Right lobe of liver (tissue), 6 donors: ENCODE measurements at regions not wholly inside any gene's neighbourhood (a gene's known extent, or its start where the extent isn't known, plus 50 kb on each side); places are given as distances from the start of the nearest gene placed in this dataset.

Experiments used
- ATAC-seq, 4 donors: fragments of 200-7000 bp; cut with Tn5 transposase; one replicate each; pipeline ENCODE4 v1.9.1; 2020; ENCODE audit warnings: mild to moderate bottlenecking in 4 of 4, moderate library complexity in 4 of 4
- DNase-seq, 3 donors: peaks; one replicate each; pipeline ENCODE4 v3.0.0-alpha.2; 2020
- H3K27ac ChIP-seq, 3 donors: fragments of 200-600 bp; one replicate each; pipeline ENCODE4 v1.8.0; 2022
- H3K27me3 ChIP-seq, 2 donors: fragments of 200-600 bp; one replicate each; pipeline ENCODE4 v1.8.0; 2022
- H3K36me3 ChIP-seq, 4 donors: fragments of 200-600 bp; sonication (generic) in 1 of 4; one replicate each; pipeline versions ENCODE4 v1.5.1 to v1.8.0; 2017 to 2022; ENCODE audit warnings: control low read depth in 1 of 4
- H3K4me1 ChIP-seq, 4 donors: fragments of 200-600 bp; sonication (generic) in 1 of 4; one replicate each; pipeline versions ENCODE4 v1.5.1 to v1.8.0; 2017 to 2022; ENCODE audit warnings: control low read depth in 1 of 4
- H3K4me3 ChIP-seq, 3 donors: fragments of 200-600 bp; one replicate each; pipeline ENCODE4 v1.8.0; 2022
- H3K9me3 ChIP-seq, 4 donors: fragments of 200-600 bp; sonication (generic) in 1 of 4; one replicate each; pipeline versions ENCODE4 v1.5.1 to v1.8.0; 2017 to 2022; ENCODE audit warnings: control low read depth in 1 of 4
- CTCF ChIP-seq, 4 donors: fragments of 200-600 bp in 3 of 4; fragments of 450-650 bp in 1 of 4; IDR thresholded peaks; one replicate each; pipeline versions ENCODE4 v1.5.1 to v1.8.0; 2016 to 2022; ENCODE audit warnings: antibody characterized with exemption in 4 of 4, mild to moderate bottlenecking in 2 of 4
- POLR2A ChIP-seq: fragments of 450-650 bp; IDR thresholded peaks from one replicate; pipeline ENCODE4 v1.6.1; 2017; ENCODE audit warnings: antibody characterized with exemption, mild to moderate bottlenecking
- WGBS: methylation state at CpG from one replicate; pipeline ENCODE4 v1.1.6; 2018; ENCODE audit warnings: low coverage, low lambda C conversion rate; ENCODE audit not compliant: insufficient coverage; ENCODE audit errors: missing lambda C conversion rate; 5-methylcytosine and 5-hydroxymethylcytosine counted together
- intact Hi-C, 2 donors: fragments of 100-400 bp; cut with DNase I; formaldehyde crosslinking; loops; one replicate each; pipeline versions ENCODE4 v1.11.2 to v1.14.1; 2022
- donor health status: DM: no; HTN: yes; CAD: no.
- donor health status: DM: no; HTN: no; CAD: no.
- donor health status: DM: no; HTN: no; CAD: no.
- donor health status: DM: no; HTN: yes; CAD: no.
- donor health status: DM: no; HTN: yes; CAD: no.

- Histone ChIP-seq H3K4me3 (no peak overlapping the region), H3K9me3 (no peaks in the 10 kb centered on the region), H3K27me3 (no peaks in the 10 kb centered on the region), H3K4me1 (no peaks in the 10 kb centered on the region), H3K36me3 (no peaks in the 10 kb centered on the region), H3K27ac (no peak overlapping the region)
- intact Hi-C loops = no loop called here
- WGBS = 58% methylated on average over 2 of the region's 2 CpGs
- ATAC-seq (no peak), DNase-seq (no peak)
- no peak for TF ChIP-seq CTCF (IDR thresholded peaks at IDR 0.05)
- TF ChIP-seq POLR2A = no peak
Measured at GRCh38 chr20:39489986-39490560, 527.9 kb downstream of the DHX35 start.

DNA sequence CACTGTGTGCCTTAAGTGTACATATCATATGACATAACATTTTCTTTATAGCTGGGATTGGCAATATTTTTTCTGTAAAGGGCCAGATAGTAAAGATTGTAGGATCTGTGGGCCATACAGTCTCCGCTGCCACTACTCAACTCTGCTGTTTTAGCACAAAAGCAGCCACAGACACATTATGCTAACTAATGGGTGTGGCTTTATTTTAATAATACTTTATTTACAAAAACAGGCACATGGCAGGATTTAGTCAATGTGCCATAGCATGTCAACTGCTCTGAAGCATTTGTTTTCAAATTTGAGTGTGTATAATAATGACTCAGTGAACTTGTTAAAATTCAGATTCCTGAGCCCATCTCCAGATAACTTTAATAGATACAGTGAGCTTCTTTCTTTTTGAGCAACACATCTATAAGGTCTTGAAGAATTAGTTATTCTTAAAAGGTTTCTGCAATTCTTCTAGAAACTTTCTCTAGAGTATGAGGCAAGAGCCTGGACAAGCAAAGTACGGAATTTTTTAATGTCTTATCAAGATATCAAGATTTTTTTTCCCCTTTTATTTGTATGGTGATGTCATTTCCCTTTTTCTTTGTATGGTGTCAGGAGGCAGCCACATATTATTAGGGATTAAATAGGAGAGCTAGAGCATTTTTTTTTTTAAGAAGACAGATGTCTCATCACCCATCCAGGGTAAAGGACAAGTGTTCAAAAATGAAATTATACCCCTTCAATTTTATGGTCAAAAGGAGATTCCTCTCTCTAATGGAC is 518.3 kb downstream of the DHX35 start:
- intact Hi-C loops = no loop called here
- H3K4me1 ChIP-seq = no peaks in the 10 kb centered on the region
- H3K27ac ChIP-seq = no peak overlapping the region
- no peaks in the 10 kb centered on the region for H3K27me3 ChIP-seq
- H3K36me3 ChIP-seq = no peaks in the 10 kb centered on the region
- H3K9me3 ChIP-seq = no peaks in the 10 kb centered on the region
- no peak overlapping the region for H3K4me3 ChIP-seq
- DNase-seq (no peak), ATAC-seq (no peak)
- WGBS = 57% methylated on average over 2 of the region's 2 CpGs
- TF ChIP-seq POLR2A (no peak), CTCF (IDR thresholded peaks at IDR 0.05) (no peak)

- Histone ChIP-seq H3K27me3 (no peaks in the 10 kb centered on the region), H3K4me1 (no peaks in the 10 kb centered on the region), H3K4me3 (no peak overlapping the region), H3K9me3 (no peaks in the 10 kb centered on the region), H3K27ac (no peak overlapping the region), H3K36me3 (no peaks in the 10 kb centered on the region)
- no peak for ATAC-seq
- no CpG with 5 or more reads among the region's 4 CpGs for WGBS
- no peak for DNase-seq
- intact Hi-C loops = no loop called here
- TF ChIP-seq POLR2A (no peak), CTCF (IDR thresholded peaks at IDR 0.05) (no peak)
Measured at GRCh38 chr20:39479196-39479810, 517.2 kb downstream of the DHX35 start.

DNA sequence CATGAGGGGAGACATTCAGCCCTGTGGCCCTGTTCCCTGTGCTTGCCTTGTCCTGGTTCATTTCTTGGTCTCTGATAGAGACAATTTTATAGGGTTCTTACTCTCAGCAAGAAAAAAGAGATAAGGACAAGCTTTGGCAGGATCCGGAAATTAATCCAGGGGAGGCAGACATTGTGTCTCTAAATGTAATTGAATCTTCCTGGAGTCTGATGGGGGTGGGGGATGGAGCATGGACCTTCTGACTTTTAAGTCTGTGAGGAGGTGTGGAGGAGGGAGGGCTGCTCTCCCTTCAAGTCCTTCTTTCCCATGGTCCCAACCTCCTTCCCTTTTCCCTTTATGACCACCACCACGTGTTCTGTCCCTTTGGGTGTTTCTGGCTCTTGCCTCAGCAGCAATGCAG is 512.7 kb downstream of the DHX35 start:
- ATAC-seq (no peak), DNase-seq (no peak)
- TF ChIP-seq CTCF (IDR thresholded peaks at IDR 0.05) (no peak), POLR2A (no peak)
- Histone ChIP-seq H3K27ac (no peak overlapping the region), H3K27me3 (no peaks in the 10 kb centered on the region), H3K9me3 (no peaks in the 10 kb centered on the region), H3K4me3 (no peak overlapping the region), H3K36me3 (no peaks in the 10 kb centered on the region), H3K4me1 (no peaks in the 10 kb centered on the region)
- intact Hi-C loops = no loop called here
- 44% methylated on average over 2 of the region's 2 CpGs for WGBS
